ENCODE measurements at regions not wholly inside any gene's neighbourhood (a gene's known extent, or its start where the extent isn't known, plus 50 kb on each side); places are given as distances from the start of the nearest gene placed in this dataset.

- Mint-ChIP-seq H3K27me3 (no peaks in the 10 kb centered on the region), H3K9me3 (peaks cover 0 to 15% (median 6%) of the 10 kb centered on the region in 7 donors), H3K4me1 (peaks cover 0 to 5% (median 0%) of the 10 kb centered on the region in 3 donors), H3K27ac (no peak overlapping the region), H3K4me3 (no peak overlapping the region), H3K36me3 (no peaks in the 10 kb centered on the region)
- ATAC-seq (ENCODE audit: low read depth in 2 of 2) (no peak), DNase-seq (no peak)
These were observed 499.1 kb downstream of the ACTR3B start for GRCh38 chr7:153258686-153259085.

GRCh38 chr7:153276394-153276793, 516.8 kb downstream of the ACTR3B start:
- no peak for ATAC-seq (ENCODE audit: low read depth in 2 of 2)
- no peak for DNase-seq
- H3K9me3 Mint-ChIP-seq, result peaks cover 10 to 34% (median 11%) of the 10 kb centered on the region in 7 donors
- no peak overlapping the region for H3K4me3 Mint-ChIP-seq
- H3K27me3 Mint-ChIP-seq, result no peaks in the 10 kb centered on the region
- H3K4me1 Mint-ChIP-seq, result no peaks in the 10 kb centered on the region
- no peak overlapping the region for H3K27ac Mint-ChIP-seq
- H3K36me3 Mint-ChIP-seq, result no peaks in the 10 kb centered on the region

- H3K27me3 Mint-ChIP-seq, result no peaks in the 10 kb centered on the region
- H3K4me3 Mint-ChIP-seq, result no peak overlapping the region
- DNase-seq (no peak), ATAC-seq (ENCODE audit: low read depth in 2 of 2) (no peak)
- H3K9me3 Mint-ChIP-seq, result peaks cover 0 to 17% (median 3%) of the 10 kb centered on the region in 7 donors
- no peak overlapping the region for H3K27ac Mint-ChIP-seq
- H3K4me1 Mint-ChIP-seq, result no peaks in the 10 kb centered on the region
- no peaks in the 10 kb centered on the region for H3K36me3 Mint-ChIP-seq
These were observed 527.2 kb downstream of the ACTR3B start for GRCh38 chr7:153286763-153287162.

- H3K4me1 Mint-ChIP-seq, result no peaks in the 10 kb centered on the region
- no peaks in the 10 kb centered on the region for H3K36me3 Mint-ChIP-seq
- no peak overlapping the region for H3K4me3 Mint-ChIP-seq
- no peak for DNase-seq
- H3K9me3 Mint-ChIP-seq, result peaks cover 0 to 11% (median 6%) of the 10 kb centered on the region in 7 donors
- no peaks in the 10 kb centered on the region for H3K27me3 Mint-ChIP-seq
- no peak for ATAC-seq (ENCODE audit: low read depth in 2 of 2)
- H3K27ac Mint-ChIP-seq, result no peak overlapping the region
These were observed 530.5 kb downstream of the ACTR3B start for GRCh38 chr7:153290066-153290465.

- H3K36me3 Mint-ChIP-seq, result no peaks in the 10 kb centered on the region
- no peak overlapping the region for H3K4me3 Mint-ChIP-seq
- peaks cover 3 to 16% (median 6%) of the 10 kb centered on the region in 7 donors for H3K9me3 Mint-ChIP-seq
- ATAC-seq (ENCODE audit: low read depth in 2 of 2), result no peak
- no peaks in the 10 kb centered on the region for H3K4me1 Mint-ChIP-seq
- H3K27ac Mint-ChIP-seq, result no peak overlapping the region
- DNase-seq, result no peak
- no peaks in the 10 kb centered on the region for H3K27me3 Mint-ChIP-seq
These were observed 537.6 kb downstream of the ACTR3B start for GRCh38 chr7:153297141-153297540.

- Mint-ChIP-seq H3K9me3 (peaks cover 7 to 45% (median 15%) of the 10 kb centered on the region in 7 donors), H3K27ac (no peak overlapping the region), H3K27me3 (no peaks in the 10 kb centered on the region), H3K4me1 (no peaks in the 10 kb centered on the region), H3K4me3 (no peak overlapping the region), H3K36me3 (peaks cover 0 to 8% of the 10 kb centered on the region in 2 donors)
- DNase-seq (no peak), ATAC-seq (ENCODE audit: low read depth in 2 of 2) (no peak)
These were observed 542.4 kb downstream of the ACTR3B start for GRCh38 chr7:153301936-153302335.

- Mint-ChIP-seq H3K36me3 (no peaks in the 10 kb centered on the region), H3K9me3 (peaks cover 5 to 22% (median 13%) of the 10 kb centered on the region in 7 donors), H3K4me3 (no peak overlapping the region), H3K27me3 (no peaks in the 10 kb centered on the region), H3K4me1 (no peaks in the 10 kb centered on the region), H3K27ac (no peak overlapping the region)
- no peak for ATAC-seq (ENCODE audit: low read depth in 2 of 2)
- DNase-seq, result no peak
These were observed 560.5 kb downstream of the ACTR3B start for GRCh38 chr7:153320005-153320404.

GRCh38 chr7:153320681-153321080, 561.1 kb downstream of the ACTR3B start:
- no peak overlapping the region for H3K4me3 Mint-ChIP-seq
- H3K27ac Mint-ChIP-seq, result no peak overlapping the region
- no peaks in the 10 kb centered on the region for H3K36me3 Mint-ChIP-seq
- H3K4me1 Mint-ChIP-seq, result no peaks in the 10 kb centered on the region
- no peak for DNase-seq
- no peaks in the 10 kb centered on the region for H3K27me3 Mint-ChIP-seq
- no peak for ATAC-seq (ENCODE audit: low read depth in 2 of 2)
- peaks cover 5 to 22% (median 13%) of the 10 kb centered on the region in 7 donors for H3K9me3 Mint-ChIP-seq

- DNase-seq (no peak), ATAC-seq (ENCODE audit: low read depth in 2 of 2) (no peak)
- no peak overlapping the region for H3K27ac Mint-ChIP-seq
- no peaks in the 10 kb centered on the region for H3K4me1 Mint-ChIP-seq
- H3K27me3 Mint-ChIP-seq, result no peaks in the 10 kb centered on the region
- H3K36me3 Mint-ChIP-seq, result no peaks in the 10 kb centered on the region
- H3K9me3 Mint-ChIP-seq, result peaks cover 5 to 18% (median 12%) of the 10 kb centered on the region in 7 donors
- no peak overlapping the region for H3K4me3 Mint-ChIP-seq
These were observed 563.4 kb downstream of the ACTR3B start for GRCh38 chr7:153322991-153323390.

GRCh38 chr7:153324094-153324493, 564.5 kb downstream of the ACTR3B start:
- H3K4me1 Mint-ChIP-seq, result no peaks in the 10 kb centered on the region
- H3K9me3 Mint-ChIP-seq, result peaks cover 5 to 18% (median 9%) of the 10 kb centered on the region in 7 donors
- no peak overlapping the region for H3K4me3 Mint-ChIP-seq
- no peaks in the 10 kb centered on the region for H3K36me3 Mint-ChIP-seq
- no peak overlapping the region for H3K27ac Mint-ChIP-seq
- ATAC-seq (ENCODE audit: low read depth in 2 of 2) (no peak), DNase-seq (no peak)
- no peaks in the 10 kb centered on the region for H3K27me3 Mint-ChIP-seq

- H3K36me3 Mint-ChIP-seq, result no peaks in the 10 kb centered on the region
- no peak overlapping the region for H3K4me3 Mint-ChIP-seq
- DNase-seq, result no peak
- H3K4me1 Mint-ChIP-seq, result no peaks in the 10 kb centered on the region
- no peak for ATAC-seq (ENCODE audit: low read depth in 2 of 2)
- H3K27ac Mint-ChIP-seq, result no peak overlapping the region
- H3K9me3 Mint-ChIP-seq, result peaks cover 0 to 16% (median 9%) of the 10 kb centered on the region in 7 donors
- no peaks in the 10 kb centered on the region for H3K27me3 Mint-ChIP-seq
These were observed 568.1 kb downstream of the ACTR3B start for GRCh38 chr7:153327683-153328082.

- no peaks in the 10 kb centered on the region for H3K4me1 Mint-ChIP-seq
- no peak for ATAC-seq (ENCODE audit: low read depth in 2 of 2)
- H3K4me3 Mint-ChIP-seq, result no peak overlapping the region
- H3K27me3 Mint-ChIP-seq, result no peaks in the 10 kb centered on the region
- no peaks in the 10 kb centered on the region for H3K36me3 Mint-ChIP-seq
- no peak for DNase-seq
- H3K27ac Mint-ChIP-seq, result no peak overlapping the region
- peaks cover 0 to 12% (median 5%) of the 10 kb centered on the region in 7 donors for H3K9me3 Mint-ChIP-seq
These were observed 571.9 kb downstream of the ACTR3B start for GRCh38 chr7:153331427-153331826.

- no peak overlapping the region for H3K27ac Mint-ChIP-seq
These were observed 594.5 kb downstream of the ACTR3B start for GRCh38 chr7:153354071-153354470.

GRCh38 chr7:153370092-153370491, 610.5 kb downstream of the ACTR3B start:
- peaks cover 12 to 23% (median 14%) of the 10 kb centered on the region in 7 donors for H3K9me3 Mint-ChIP-seq
- H3K4me3 Mint-ChIP-seq, result no peak overlapping the region
- H3K27me3 Mint-ChIP-seq, result no peaks in the 10 kb centered on the region
- H3K27ac Mint-ChIP-seq, result no peak overlapping the region
- peaks cover 7 to 10% of the 10 kb centered on the region in 2 donors for H3K36me3 Mint-ChIP-seq
- ATAC-seq (ENCODE audit: low read depth in 2 of 2) (no peak), DNase-seq (no peak)
- H3K4me1 Mint-ChIP-seq, result no peaks in the 10 kb centered on the region

More at GRCh38 chr7:153354071-153354470, 594.5 kb downstream of the ACTR3B start:
- Mint-ChIP-seq H3K9me3 (peaks cover 0 to 11% (median 4%) of the 10 kb centered on the region in 7 donors), H3K4me3 (no peak overlapping the region), H3K4me1 (no peaks in the 10 kb centered on the region), H3K36me3 (no peaks in the 10 kb centered on the region), H3K27me3 (no peaks in the 10 kb centered on the region)
- DNase-seq (no peak), ATAC-seq (ENCODE audit: low read depth in 2 of 2) (no peak)

GRCh38 chr7:153380636-153381035, 621.1 kb downstream of the ACTR3B start:
- Mint-ChIP-seq H3K27me3 (peaks cover 6 to 9% (median 8%) of the 10 kb centered on the region in 3 donors), H3K4me1 (peaks cover 0 to 4% (median 0%) of the 10 kb centered on the region in 3 donors), H3K4me3 (no peak overlapping the region), H3K27ac (no peak overlapping the region), H3K9me3 (peaks cover 0 to 6% (median 2%) of the 10 kb centered on the region in 7 donors), H3K36me3 (no peaks in the 10 kb centered on the region)
- DNase-seq (no peak), ATAC-seq (ENCODE audit: low read depth in 2 of 2) (no peak)

All from naive B cell (primary cell).